ENCODE measurements at regions not wholly inside any gene's neighbourhood (a gene's known extent, or its start where the extent isn't known, plus 50 kb on each side); places are given as distances from the start of the nearest gene placed in this dataset.

DNA sequence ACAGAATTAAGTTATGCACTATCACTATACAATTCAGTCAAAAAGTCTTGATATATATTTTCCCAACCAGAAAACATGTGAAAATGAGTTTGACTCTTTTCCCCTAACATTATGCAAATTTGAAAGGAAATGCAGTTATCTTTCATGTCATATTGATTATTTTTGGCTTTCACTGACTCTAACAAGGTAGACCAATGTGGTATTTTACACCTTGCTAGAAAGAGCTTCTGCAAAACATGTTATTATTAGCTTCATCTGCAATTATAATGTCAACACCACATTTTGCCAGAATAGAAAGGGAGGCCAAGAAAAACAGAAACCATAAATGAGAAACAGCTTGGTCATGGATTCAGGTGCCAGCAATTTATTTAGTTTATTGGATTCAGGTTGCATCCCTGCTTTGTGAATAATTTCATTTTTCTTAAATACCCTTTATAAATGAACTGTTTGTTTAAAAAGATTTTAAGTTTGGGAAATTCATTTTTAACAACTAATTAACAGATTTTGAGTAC, 226.1 kb upstream of the GJE1 start:
- Histone ChIP-seq H3K36me3 (ENCODE audit: control insufficient read depth, insufficient read depth, low read length) (no peaks in the 10 kb centered on the region), H3K4me3 (ENCODE audit: low read length) (no peak overlapping the region), H4K8ac (ENCODE audit: low read depth, low read length) (no peak overlapping the region), H3K18ac (ENCODE audit: low read length) (no peak overlapping the region), H2BK15ac (replicated peaks; ENCODE audit: low read depth) (no peak overlapping the region), H2BK5ac (ENCODE audit: low read length) (no peak overlapping the region), H3K9ac (ENCODE audit: low read length) (no peak overlapping the region), H3K27ac (ENCODE audit: low read depth, low read length) (no peak overlapping the region), H3K27me3 (ENCODE audit: insufficient read depth, low read length, poor library complexity) (no peaks in the 10 kb centered on the region), H3K79me1 (ENCODE audit: low read length) (no peaks in the 10 kb centered on the region), H2AK5ac (ENCODE audit: low read length) (no peak overlapping the region), H3K23ac (ENCODE audit: low read length) (no peak overlapping the region), H3K79me2 (ENCODE audit: control insufficient read depth, insufficient read depth, low read length) (no peaks in the 10 kb centered on the region), H2BK120ac (ENCODE audit: low read depth, low read length) (no peak overlapping the region), H3K4me2 (ENCODE audit: low read length) (no peak overlapping the region), H4K5ac (ENCODE audit: low read length) (no peak overlapping the region), H3K4ac (ENCODE audit: low read depth, low read length) (no peak overlapping the region), H3K4me1 (ENCODE audit: control insufficient read depth, low read depth, low read length) (no peaks in the 10 kb centered on the region), H3K56ac (ENCODE audit: low read length) (no peak overlapping the region)
- no peak for DNase-seq

DNA sequence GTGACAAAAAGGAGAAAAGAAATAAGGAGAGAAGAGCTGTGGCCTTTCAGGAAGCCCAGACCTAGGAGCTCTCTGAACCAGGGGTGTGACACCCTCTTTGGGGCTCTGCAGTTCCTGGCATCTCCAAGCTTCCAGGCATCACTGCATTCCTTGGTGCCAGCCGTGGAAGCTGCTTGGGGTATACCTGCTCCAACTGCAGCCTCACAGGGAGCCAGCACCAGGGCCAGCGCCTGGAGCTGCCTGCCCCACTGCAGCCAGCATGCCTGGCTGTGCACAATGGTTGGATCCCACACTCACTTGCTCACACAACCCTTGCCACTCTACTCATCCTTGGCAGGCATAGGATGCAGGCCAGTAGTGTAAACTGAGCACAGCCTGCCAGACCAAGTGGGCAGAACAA, 242.1 kb upstream of the GJE1 start:
- Histone ChIP-seq H3K23ac (ENCODE audit: low read length) (no peak overlapping the region), H3K4me1 (ENCODE audit: control insufficient read depth, low read depth, low read length) (no peaks in the 10 kb centered on the region), H3K56ac (ENCODE audit: low read length) (no peak overlapping the region), H3K79me1 (ENCODE audit: low read length) (no peaks in the 10 kb centered on the region), H3K27ac (ENCODE audit: low read depth, low read length) (no peak overlapping the region), H2BK15ac (replicated peaks; ENCODE audit: low read depth) (no peak overlapping the region), H3K36me3 (ENCODE audit: control insufficient read depth, insufficient read depth, low read length) (no peaks in the 10 kb centered on the region), H2BK120ac (ENCODE audit: low read depth, low read length) (no peak overlapping the region), H4K5ac (ENCODE audit: low read length) (no peak overlapping the region), H3K4me3 (ENCODE audit: low read length) (no peak overlapping the region), H2AK5ac (ENCODE audit: low read length) (no peak overlapping the region), H3K79me2 (ENCODE audit: control insufficient read depth, insufficient read depth, low read length) (no peaks in the 10 kb centered on the region), H2BK5ac (ENCODE audit: low read length) (no peak overlapping the region), H3K4ac (ENCODE audit: low read depth, low read length) (no peak overlapping the region), H3K4me2 (ENCODE audit: low read length) (no peak overlapping the region), H4K8ac (ENCODE audit: low read depth, low read length) (no peak overlapping the region), H3K18ac (ENCODE audit: low read length) (no peak overlapping the region), H3K9ac (ENCODE audit: low read length) (no peak overlapping the region), H3K27me3 (ENCODE audit: insufficient read depth, low read length, poor library complexity) (no peaks in the 10 kb centered on the region)
- no CpG with 5 or more reads among the region's 2 CpGs for WGBS (ENCODE audit: extremely low coverage, insufficient coverage, low lambda C conversion rate)
- no peak for DNase-seq

DNA sequence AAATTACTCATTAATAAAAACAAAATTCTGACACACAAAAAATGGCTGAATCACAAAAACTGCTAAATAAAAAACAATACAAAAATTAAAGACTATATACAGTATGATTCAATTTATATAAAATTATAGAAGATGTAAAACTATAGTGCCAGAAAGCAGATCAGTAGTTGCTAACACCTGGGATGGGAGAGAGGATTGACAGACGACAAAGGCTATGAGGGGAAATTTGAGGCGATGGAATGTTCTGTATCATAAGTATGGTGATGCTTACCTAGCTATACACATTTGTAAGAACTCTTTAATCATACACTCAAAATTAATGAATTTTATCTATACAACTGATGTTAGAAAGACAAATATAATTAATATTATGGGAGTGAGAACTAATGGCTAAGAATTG, 247.9 kb upstream of the GJE1 start:
- Histone ChIP-seq H2BK120ac (ENCODE audit: low read depth, low read length) (no peak overlapping the region), H3K4ac (ENCODE audit: low read depth, low read length) (no peak overlapping the region), H4K8ac (ENCODE audit: low read depth, low read length) (no peak overlapping the region), H3K4me2 (ENCODE audit: low read length) (no peak overlapping the region), H3K79me1 (ENCODE audit: low read length) (no peaks in the 10 kb centered on the region), H3K79me2 (ENCODE audit: control insufficient read depth, insufficient read depth, low read length) (no peaks in the 10 kb centered on the region), H2AK5ac (ENCODE audit: low read length) (no peak overlapping the region), H3K4me1 (ENCODE audit: control insufficient read depth, low read depth, low read length) (no peaks in the 10 kb centered on the region), H4K5ac (ENCODE audit: low read length) (no peak overlapping the region), H3K27me3 (ENCODE audit: insufficient read depth, low read length, poor library complexity) (no peaks in the 10 kb centered on the region), H3K56ac (ENCODE audit: low read length) (no peak overlapping the region), H3K18ac (ENCODE audit: low read length) (no peak overlapping the region), H3K23ac (ENCODE audit: low read length) (no peak overlapping the region), H3K36me3 (ENCODE audit: control insufficient read depth, insufficient read depth, low read length) (no peaks in the 10 kb centered on the region), H3K27ac (ENCODE audit: low read depth, low read length) (no peak overlapping the region), H3K9ac (ENCODE audit: low read length) (no peak overlapping the region), H2BK5ac (ENCODE audit: low read length) (no peak overlapping the region), H2BK15ac (replicated peaks; ENCODE audit: low read depth) (no peak overlapping the region), H3K4me3 (ENCODE audit: low read length) (no peak overlapping the region)
- no peak for DNase-seq
- WGBS (ENCODE audit: extremely low coverage, insufficient coverage, low lambda C conversion rate): no CpG with 5 or more reads among the region's 2 CpGs

GRCh38 chr6:141878686-141879085, 254.0 kb upstream of the GJE1 start:
- Histone ChIP-seq H2AK5ac (ENCODE audit: low read length) (no peak overlapping the region), H3K4me3 (ENCODE audit: low read length) (no peak overlapping the region), H2BK120ac (ENCODE audit: low read depth, low read length) (no peak overlapping the region), H3K4me1 (ENCODE audit: control insufficient read depth, low read depth, low read length) (no peaks in the 10 kb centered on the region), H3K56ac (ENCODE audit: low read length) (no peak overlapping the region), H3K79me1 (ENCODE audit: low read length) (no peaks in the 10 kb centered on the region), H3K9ac (ENCODE audit: low read length) (no peak overlapping the region), H3K23ac (ENCODE audit: low read length) (no peak overlapping the region), H4K5ac (ENCODE audit: low read length) (no peak overlapping the region), H2BK5ac (ENCODE audit: low read length) (no peak overlapping the region), H3K36me3 (ENCODE audit: control insufficient read depth, insufficient read depth, low read length) (no peaks in the 10 kb centered on the region), H3K4me2 (ENCODE audit: low read length) (no peak overlapping the region), H3K27me3 (ENCODE audit: insufficient read depth, low read length, poor library complexity) (no peaks in the 10 kb centered on the region), H2BK15ac (replicated peaks; ENCODE audit: low read depth) (no peak overlapping the region), H3K4ac (ENCODE audit: low read depth, low read length) (no peak overlapping the region), H3K27ac (ENCODE audit: low read depth, low read length) (no peak overlapping the region), H3K79me2 (ENCODE audit: control insufficient read depth, insufficient read depth, low read length) (no peaks in the 10 kb centered on the region), H3K18ac (ENCODE audit: low read length) (no peak overlapping the region), H4K8ac (ENCODE audit: low read depth, low read length) (no peak overlapping the region)
- DNase-seq: no peak

GRCh38 chr6:141877275-141877983, 255.3 kb upstream of the GJE1 start:
- H4K5ac ChIP-seq (ENCODE audit: low read length): no peak overlapping the region
- no peak overlapping the region for H3K4me2 ChIP-seq (ENCODE audit: low read length)
- no peaks in the 10 kb centered on the region for H3K27me3 ChIP-seq (ENCODE audit: insufficient read depth, low read length, poor library complexity)
- no peak for DNase-seq
- no peak overlapping the region for H4K8ac ChIP-seq (ENCODE audit: low read depth, low read length)
- H3K36me3 ChIP-seq (ENCODE audit: control insufficient read depth, insufficient read depth, low read length): no peaks in the 10 kb centered on the region
- no peak overlapping the region for H3K4ac ChIP-seq (ENCODE audit: low read depth, low read length)
- H2BK120ac ChIP-seq (ENCODE audit: low read depth, low read length): no peak overlapping the region
- H3K27ac ChIP-seq (ENCODE audit: low read depth, low read length): no peak overlapping the region
- H3K4me3 ChIP-seq (ENCODE audit: low read length): no peak overlapping the region
- no peak overlapping the region for H3K23ac ChIP-seq (ENCODE audit: low read length)
- no peak overlapping the region for H3K18ac ChIP-seq (ENCODE audit: low read length)
- H2BK15ac ChIP-seq (replicated peaks; ENCODE audit: low read depth): no peak overlapping the region
- H3K56ac ChIP-seq (ENCODE audit: low read length): no peak overlapping the region
- no peak overlapping the region for H2BK5ac ChIP-seq (ENCODE audit: low read length)
- H3K9ac ChIP-seq (ENCODE audit: low read length): no peak overlapping the region
- no peaks in the 10 kb centered on the region for H3K4me1 ChIP-seq (ENCODE audit: control insufficient read depth, low read depth, low read length)
- no peaks in the 10 kb centered on the region for H3K79me2 ChIP-seq (ENCODE audit: control insufficient read depth, insufficient read depth, low read length)
- no peak overlapping the region for H2AK5ac ChIP-seq (ENCODE audit: low read length)
- no CpG with 5 or more reads among the region's 2 CpGs for WGBS (ENCODE audit: extremely low coverage, insufficient coverage, low lambda C conversion rate)
- no peaks in the 10 kb centered on the region for H3K79me1 ChIP-seq (ENCODE audit: low read length)

DNA sequence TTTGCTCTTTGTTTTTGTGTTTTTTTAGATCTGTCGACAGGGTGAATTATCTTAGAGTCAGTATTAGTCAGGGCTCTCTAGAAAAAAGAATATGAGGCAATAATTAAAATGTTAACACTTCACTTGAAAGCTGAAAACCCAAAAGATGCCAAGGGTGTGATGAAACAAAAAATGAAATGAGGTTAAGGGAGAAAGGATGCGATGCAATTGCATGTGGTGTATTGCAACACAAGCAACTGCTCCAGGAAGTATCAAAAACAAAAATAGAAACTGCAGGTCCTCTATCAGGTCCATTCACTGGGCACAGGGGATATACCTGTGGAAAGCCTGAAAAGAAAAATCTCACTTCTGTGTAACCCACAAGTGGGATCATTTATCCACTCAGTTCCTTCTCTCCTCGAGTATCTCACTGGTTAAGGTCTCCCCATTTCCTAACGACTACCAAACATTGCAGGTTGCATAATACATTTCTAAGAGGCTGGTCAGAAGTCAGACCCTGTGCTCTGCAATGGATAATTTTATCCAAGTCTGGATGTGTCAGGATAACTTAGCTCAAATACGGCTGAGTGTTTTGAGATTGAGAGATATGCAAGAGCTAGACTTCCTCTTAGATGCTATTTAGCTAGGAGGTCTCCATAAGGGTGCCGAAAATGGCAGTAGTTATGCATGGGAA, 257.7 kb upstream of the GJE1 start:
- no peak overlapping the region for H3K9ac ChIP-seq (ENCODE audit: low read length)
- H4K5ac ChIP-seq (ENCODE audit: low read length): no peak overlapping the region
- WGBS (ENCODE audit: extremely low coverage, insufficient coverage, low lambda C conversion rate): no CpG with 5 or more reads among the region's 6 CpGs
- H2BK15ac ChIP-seq (replicated peaks; ENCODE audit: low read depth): no peak overlapping the region
- H3K79me1 ChIP-seq (ENCODE audit: low read length): no peaks in the 10 kb centered on the region
- H3K4ac ChIP-seq (ENCODE audit: low read depth, low read length): no peak overlapping the region
- H3K36me3 ChIP-seq (ENCODE audit: control insufficient read depth, insufficient read depth, low read length): no peaks in the 10 kb centered on the region
- H3K4me1 ChIP-seq (ENCODE audit: control insufficient read depth, low read depth, low read length): no peaks in the 10 kb centered on the region
- H3K4me2 ChIP-seq (ENCODE audit: low read length): no peak overlapping the region
- no peak overlapping the region for H4K8ac ChIP-seq (ENCODE audit: low read depth, low read length)
- no peak overlapping the region for H3K4me3 ChIP-seq (ENCODE audit: low read length)
- no peak overlapping the region for H2BK120ac ChIP-seq (ENCODE audit: low read depth, low read length)
- H3K27me3 ChIP-seq (ENCODE audit: insufficient read depth, low read length, poor library complexity): no peaks in the 10 kb centered on the region
- no peak for DNase-seq
- H2AK5ac ChIP-seq (ENCODE audit: low read length): no peak overlapping the region
- H3K18ac ChIP-seq (ENCODE audit: low read length): no peak overlapping the region
- H3K27ac ChIP-seq (ENCODE audit: low read depth, low read length): no peak overlapping the region
- H3K56ac ChIP-seq (ENCODE audit: low read length): no peak overlapping the region
- no peaks in the 10 kb centered on the region for H3K79me2 ChIP-seq (ENCODE audit: control insufficient read depth, insufficient read depth, low read length)
- no peak overlapping the region for H2BK5ac ChIP-seq (ENCODE audit: low read length)
- no peak overlapping the region for H3K23ac ChIP-seq (ENCODE audit: low read length)

All from mesendoderm (in vitro differentiated cells).